CD4-positive, alpha-beta T cell (primary cell): ENCODE measurements at regions not wholly inside any gene's neighbourhood (a gene's known extent, or its start where the extent isn't known, plus 50 kb on each side); places are given as distances from the start of the nearest gene placed in this dataset.

Source experiments
- ATAC-seq: fragments of 200-7000 bp; cut with Tn5 transposase; one replicate; pipeline ENCODE4 v1.10.0; 2022; ENCODE audit warnings: mild to moderate bottlenecking; ENCODE audit not compliant: poor library complexity
- CTCF ChIA-PET: fragments of 350-600 bp; sonication (Branson Sonifier 250); formaldehyde crosslinking; loops from one replicate; lab custom pipeline; 2021; ENCODE audit warnings: antibody characterized with exemption, inconsistent platforms; lab: Charles Lee
- POLR2A ChIA-PET: fragments of 350-600 bp; sonication (Branson Sonifier 250); formaldehyde crosslinking; loops from one replicate; lab custom pipeline; 2021; ENCODE audit warnings: antibody characterized with exemption, inconsistent platforms; lab: Charles Lee
- DNase-seq, 14 experiments: peaks; one replicate each; pipeline ENCODE4 v3.0.0-alpha.2; 2013 to 2020; ENCODE audit warnings: mixed read lengths in 2 of 14
- H3K27ac ChIP-seq, 2 donors: one replicate each; pipeline versions ENCODE4 v1.5.1 to v1.7.0; 2013; ENCODE audit warnings: low read length in 2 of 2, low read depth in 1 of 2, mild to moderate bottlenecking in 1 of 2
- H3K27me3 ChIP-seq, 2 experiments: 1 replicate in 1 of 2; 2 replicates in 1 of 2; pipeline versions ENCODE4 v1.6.1 to v1.7.0; 2013; ENCODE audit warnings: low read length in 2 of 2, control low read depth in 1 of 2, mild to moderate bottlenecking in 1 of 2, moderate library complexity in 1 of 2; ENCODE audit not compliant: insufficient read depth in 2 of 2, control insufficient read depth in 1 of 2
- H3K36me3 ChIP-seq: one replicate; pipeline ENCODE4 v1.6.1; 2013; ENCODE audit warnings: low read length, control low read depth; ENCODE audit not compliant: insufficient read depth
- H3K4me1 ChIP-seq: one replicate; pipeline ENCODE4 v1.6.1; 2013; ENCODE audit warnings: low read length, control low read depth; ENCODE audit not compliant: insufficient read depth
- H3K4me3 ChIP-seq: one replicate; pipeline ENCODE4 v1.5.1; 2013; ENCODE audit warnings: mild to moderate bottlenecking, low read length, moderate library complexity
- H3K9me3 ChIP-seq, 2 experiments: 1 replicate in 1 of 2; 2 replicates in 1 of 2; pipeline versions ENCODE4 v1.6.1 to v1.7.0; 2013; ENCODE audit warnings: low read length in 2 of 2, mild to moderate bottlenecking in 2 of 2, control low read depth in 1 of 2, moderate library complexity in 1 of 2; ENCODE audit not compliant: control insufficient read depth in 1 of 2, insufficient read depth in 1 of 2
- H3K27ac Mint-ChIP-seq: one replicate; pipeline ENCODE4 v1.8.0; 2020; ENCODE audit warnings: mixed read lengths
- H3K27me3 Mint-ChIP-seq: one replicate; pipeline ENCODE4 v1.8.0; 2021; ENCODE audit warnings: mixed read lengths
- H3K36me3 Mint-ChIP-seq: one replicate; pipeline ENCODE4 v1.8.0; 2021; ENCODE audit warnings: low read depth, mixed read lengths
- H3K4me1 Mint-ChIP-seq: one replicate; pipeline ENCODE4 v1.8.0; 2021; ENCODE audit warnings: low read depth, mixed read lengths
- H3K4me3 Mint-ChIP-seq: one replicate; pipeline ENCODE4 v1.8.0; 2020; ENCODE audit warnings: mild to moderate bottlenecking, mixed read lengths
- H3K9me3 Mint-ChIP-seq: one replicate; pipeline ENCODE4 v1.8.0; 2020; ENCODE audit warnings: mixed read lengths
- CTCF ChIP-seq: fragments of 200-600 bp; IDR thresholded peaks from one replicate; pipeline ENCODE4 v1.8.0; 2022; ENCODE audit warnings: antibody characterized with exemption, mild to moderate bottlenecking
- intact Hi-C, 2 experiments: fragments of 100-400 bp; cut with DNase I in 1 of 2; cut with micrococcal nuclease in 1 of 2; formaldehyde crosslinking; loops; one replicate each; pipeline versions ENCODE4 v1.15.1 to v1.9.0; 2023 to 2025; cut with DNase I, micrococcal nuclease

GRCh38 chr5:40025586-40025985 is 600.8 kb upstream of the DAB2 start:
- H3K27me3 Mint-ChIP-seq, result no peaks in the 10 kb centered on the region
- CTCF ChIA-PET, result no interaction called here
- no peaks in the 10 kb centered on the region for H3K27me3 ChIP-seq
- intact Hi-C loops, result no loop called here
- H3K4me3 Mint-ChIP-seq, result no peak overlapping the region
- no peak for DNase-seq
- H3K36me3 Mint-ChIP-seq, result no peaks in the 10 kb centered on the region
- POLR2A ChIA-PET, result no interaction called here
- no peak for ATAC-seq
- no peaks in the 10 kb centered on the region for H3K4me1 Mint-ChIP-seq
- no peak for TF ChIP-seq CTCF
- H3K9me3 ChIP-seq, result no peaks in the 10 kb centered on the region
- H3K9me3 Mint-ChIP-seq, result no peaks in the 10 kb centered on the region
- H3K27ac ChIP-seq, result no peak overlapping the region
- H3K27ac Mint-ChIP-seq, result no peak overlapping the region
- no peaks in the 10 kb centered on the region for H3K36me3 ChIP-seq
- no peaks in the 10 kb centered on the region for H3K4me1 ChIP-seq
- H3K4me3 ChIP-seq, result no peak overlapping the region

GRCh38 chr5:40022057-40022456 is 597.3 kb upstream of the DAB2 start:
- CTCF ChIA-PET, result interaction anchor here (2.0 kb wide), 1 partner anchor 9 kb away, joined by 4 read pairs; no protein-coding TSS in a partner anchor
- no peak for ATAC-seq
- no peak overlapping the region for H3K27ac ChIP-seq
- Mint-ChIP-seq H3K4me3 (no peak overlapping the region), H3K9me3 (no peaks in the 10 kb centered on the region), H3K36me3 (no peaks in the 10 kb centered on the region), H3K27me3 (no peaks in the 10 kb centered on the region), H3K27ac (no peak overlapping the region), H3K4me1 (no peaks in the 10 kb centered on the region)
- H3K4me3 ChIP-seq, result no peak overlapping the region
- no peak for DNase-seq
- no peaks in the 10 kb centered on the region for H3K9me3 ChIP-seq
- H3K36me3 ChIP-seq, result no peaks in the 10 kb centered on the region
- no peak for TF ChIP-seq CTCF
- H3K27me3 ChIP-seq, result no peaks in the 10 kb centered on the region
- POLR2A ChIA-PET, result no interaction called here
- intact Hi-C loops, result loop anchor here (5.0 kb wide), 1 partner anchor 665 kb away; no protein-coding TSS in a partner anchor
- no peaks in the 10 kb centered on the region for H3K4me1 ChIP-seq

GRCh38 chr5:40021007-40021406 is 596.2 kb upstream of the DAB2 start:
- Mint-ChIP-seq H3K36me3 (no peaks in the 10 kb centered on the region), H3K27ac (no peak overlapping the region), H3K9me3 (no peaks in the 10 kb centered on the region), H3K27me3 (no peaks in the 10 kb centered on the region), H3K4me1 (no peaks in the 10 kb centered on the region), H3K4me3 (no peak overlapping the region)
- POLR2A ChIA-PET, result no interaction called here
- intact Hi-C loops, result loop anchor here (2.0 to 5.0 kb wide), 2 partner anchors 666 to 716 kb away; no protein-coding TSS in a partner anchor
- H3K27ac ChIP-seq, result no peak overlapping the region
- H3K4me3 ChIP-seq, result no peak overlapping the region
- ATAC-seq, result no peak
- H3K36me3 ChIP-seq, result no peaks in the 10 kb centered on the region
- no peak for TF ChIP-seq CTCF
- no peaks in the 10 kb centered on the region for H3K9me3 ChIP-seq
- peak in 3 of 14 experiments; percentile 11 to 27 (median 17) for DNase-seq
- CTCF ChIA-PET, result interaction anchor here (2.0 kb wide), 1 partner anchor 10 kb away, joined by 4 read pairs; no protein-coding TSS in a partner anchor
- no peaks in the 10 kb centered on the region for H3K27me3 ChIP-seq
- no peaks in the 10 kb centered on the region for H3K4me1 ChIP-seq
